SK-N-MC (cell line): ENCODE measurements at regions not wholly inside any gene's neighbourhood (a gene's known extent, or its start where the extent isn't known, plus 50 kb on each side); places are given as distances from the start of the nearest gene placed in this dataset.

Experiments used
- EZH2 ChIP-seq: fragments of 200-600 bp; sonication (generic); IDR thresholded peaks from one replicate; pipeline ENCODE4 v1.6.1; 2017; ENCODE audit warnings: antibody characterized with exemption
- POLR2AphosphoS5 ChIP-seq: IDR thresholded peaks from 2 replicates; pipeline ENCODE4 v1.6.1; 2012; ENCODE audit warnings: mild to moderate bottlenecking, low read depth, low read length, borderline replicate concordance

DNA sequence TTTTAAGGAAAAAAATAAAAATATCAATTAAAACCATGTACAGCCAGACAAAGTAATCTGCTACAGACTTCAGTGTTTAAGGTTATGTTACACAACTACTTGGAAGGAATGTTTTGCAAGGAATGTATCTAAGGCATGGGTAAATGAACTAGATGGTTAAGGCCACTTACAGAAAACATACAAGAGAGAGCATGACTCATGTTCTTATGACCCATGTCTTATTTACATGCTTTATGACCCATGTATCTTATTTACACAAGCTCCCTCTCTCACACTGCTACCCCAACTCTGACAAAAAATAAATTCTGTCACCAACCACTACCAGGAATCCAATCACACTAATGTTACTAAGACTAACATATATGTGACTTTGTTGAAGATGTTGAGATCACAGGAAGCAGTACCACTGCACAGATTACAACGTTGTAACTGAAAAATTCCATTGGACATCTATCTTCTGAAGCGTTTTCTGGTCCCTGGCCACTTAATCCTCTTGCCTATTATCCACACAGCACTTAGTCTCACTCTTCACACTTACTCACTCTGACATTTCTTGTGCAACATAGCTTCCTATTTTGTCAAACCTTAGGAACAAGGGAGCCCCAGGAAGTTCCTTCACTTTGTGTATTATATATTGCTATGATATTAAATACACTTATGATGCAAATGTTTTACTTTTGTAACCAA lies 1630.1 kb upstream of the C9orf72 start:
- no peak for TF ChIP-seq EZH2
- TF ChIP-seq POLR2AphosphoS5 = no peak
